GM23338 (cell line): ENCODE measurements at regions not wholly inside any gene's neighbourhood (a gene's known extent, or its start where the extent isn't known, plus 50 kb on each side); places are given as distances from the start of the nearest gene placed in this dataset.
A peak's percentile ranks its signal among the peaks of the same experiment; 100 is the strongest.

ENCODE experiments used
- ATAC-seq: fragments of 200-7000 bp; cut with Tn5 transposase; 3 replicates; pipeline ENCODE4 v1.9.1; 2020
- DNase-seq: peaks from one replicate; pipeline ENCODE4 v3.0.0-alpha.2; 2015; ENCODE audit warnings: low spot score
- H2AFZ ChIP-seq: fragments of 200-600 bp; sonication (generic); 2 replicates; pipeline ENCODE4 v1.8.0; 2016; ENCODE audit warnings: antibody characterized with exemption, mild to moderate bottlenecking, moderate library complexity
- H3F3A ChIP-seq: fragments of 200-600 bp; sonication (generic); replicated peaks from 2 replicates; pipeline ENCODE4 v1.8.0; 2017; ENCODE audit warnings: antibody characterized with exemption, mixed run types, low read depth
- H3K27ac ChIP-seq: fragments of 200-600 bp; sonication (generic); 2 replicates; pipeline ENCODE4 v1.6.1; 2016; ENCODE audit warnings: low read depth
- H3K27me3 ChIP-seq: fragments of 200-600 bp; sonication (generic); 2 replicates; pipeline ENCODE4 v1.8.0; 2016; ENCODE audit warnings: mild to moderate bottlenecking, mixed run types, moderate library complexity; ENCODE audit not compliant: insufficient read depth
- H3K36me3 ChIP-seq: fragments of 200-600 bp; sonication (generic); 2 replicates; pipeline ENCODE4 v1.8.0; 2016; ENCODE audit warnings: mild to moderate bottlenecking; ENCODE audit not compliant: insufficient read depth
- H3K4me1 ChIP-seq: fragments of 200-600 bp; sonication (generic); 2 replicates; pipeline ENCODE4 v1.8.0; 2016; ENCODE audit warnings: mild to moderate bottlenecking, moderate library complexity; ENCODE audit not compliant: insufficient read depth
- H3K4me2 ChIP-seq: fragments of 200-600 bp; sonication (generic); 2 replicates; pipeline ENCODE4 v1.7.1; 2017; ENCODE audit warnings: mixed run types
- H3K4me3 ChIP-seq: fragments of 200-600 bp; sonication (generic); 2 replicates; pipeline ENCODE4 v1.6.1; 2016; ENCODE audit warnings: mixed run types
- H3K79me2 ChIP-seq: fragments of 200-600 bp; sonication (generic); replicated peaks from 2 replicates; pipeline ENCODE4 v1.8.0; 2017; ENCODE audit warnings: mild to moderate bottlenecking; ENCODE audit not compliant: insufficient read depth
- H3K9me2 ChIP-seq: fragments of 200-600 bp; sonication (generic); 2 replicates; pipeline ENCODE4 v1.8.0; 2017; ENCODE audit not compliant: insufficient read depth
- H4K20me1 ChIP-seq: fragments of 200-600 bp; sonication (generic); replicated peaks from 2 replicates; pipeline ENCODE4 v1.8.0; 2017; ENCODE audit warnings: mild to moderate bottlenecking; ENCODE audit not compliant: insufficient read depth
- H3K27ac Mint-ChIP-seq: 2 replicates; pipeline ENCODE4 v1.8.0; 2020; ENCODE audit warnings: inconsistent platforms, mild to moderate bottlenecking, moderate library complexity, mixed read lengths
- H3K27me3 Mint-ChIP-seq: 3 replicates; pipeline ENCODE4 v1.8.0; 2022; ENCODE audit warnings: low read depth, mild to moderate bottlenecking, moderate library complexity, mixed read lengths, inconsistent platforms; ENCODE audit not compliant: insufficient read depth, poor library complexity
- H3K36me3 Mint-ChIP-seq: 3 replicates; pipeline ENCODE4 v1.8.0; 2021; ENCODE audit warnings: low read depth, mild to moderate bottlenecking, inconsistent platforms, moderate library complexity, mixed read lengths
- H3K4me1 Mint-ChIP-seq: 3 replicates; pipeline ENCODE4 v1.8.0; 2020; ENCODE audit warnings: mild to moderate bottlenecking, inconsistent platforms, mixed read lengths
- H3K4me3 Mint-ChIP-seq: 3 replicates; pipeline ENCODE4 v1.8.0; 2021; ENCODE audit warnings: moderate library complexity, mild to moderate bottlenecking, inconsistent platforms, mixed read lengths
- H3K9me3 Mint-ChIP-seq: 3 replicates; pipeline ENCODE4 v1.8.0; 2020; ENCODE audit warnings: moderate library complexity, mild to moderate bottlenecking, inconsistent platforms, mixed read lengths
- CREB1 ChIP-seq: fragments of 250-450 bp; sonication (Bioruptor Pico); IDR thresholded peaks from 2 replicates; pipeline ENCODE4 v1.5.0; 2020; ENCODE audit warnings: low read depth, mild to moderate bottlenecking, moderate library complexity
- JUNB ChIP-seq: IDR thresholded peaks from one replicate; pipeline ENCODE4 v1.6.1; 2016; ENCODE audit warnings: antibody characterized with exemption; ENCODE audit not compliant: unreplicated experiment
- NANOG ChIP-seq: IDR thresholded peaks from 2 replicates; pipeline ENCODE4 v1.6.1; 2016; ENCODE audit warnings: antibody characterized with exemption, borderline replicate concordance
- STAT1 ChIP-seq: IDR thresholded peaks from one replicate; pipeline ENCODE4 v1.6.1; 2016; ENCODE audit warnings: antibody characterized with exemption; ENCODE audit not compliant: unreplicated experiment
- TF ChIP-seq, protein P1 (sequence below): fragments of 250-450 bp; sonication (Bioruptor Pico); IDR thresholded peaks from 2 replicates; pipeline ENCODE4 v1.5.0; 2020; ENCODE audit warnings: mild to moderate bottlenecking, moderate library complexity
- TF ChIP-seq, protein P2 (sequence below), 2 experiments: fragments of 200-600 bp in 1 of 2; sonication (generic) in 1 of 2; conservative IDR thresholded peaks; 2 replicates each; pipeline versions ENCODE4 v1.5.1 to v1.6.1; 2016 to 2017; ENCODE audit warnings: antibody characterized with exemption in 2 of 2, low read depth in 2 of 2, mild to moderate bottlenecking in 2 of 2, moderate library complexity in 1 of 2
- TF ChIP-seq, protein P3 (sequence below): IDR thresholded peaks from 2 replicates; pipeline ENCODE4 v1.6.1; 2016; ENCODE audit warnings: antibody characterized with exemption

DNA sequence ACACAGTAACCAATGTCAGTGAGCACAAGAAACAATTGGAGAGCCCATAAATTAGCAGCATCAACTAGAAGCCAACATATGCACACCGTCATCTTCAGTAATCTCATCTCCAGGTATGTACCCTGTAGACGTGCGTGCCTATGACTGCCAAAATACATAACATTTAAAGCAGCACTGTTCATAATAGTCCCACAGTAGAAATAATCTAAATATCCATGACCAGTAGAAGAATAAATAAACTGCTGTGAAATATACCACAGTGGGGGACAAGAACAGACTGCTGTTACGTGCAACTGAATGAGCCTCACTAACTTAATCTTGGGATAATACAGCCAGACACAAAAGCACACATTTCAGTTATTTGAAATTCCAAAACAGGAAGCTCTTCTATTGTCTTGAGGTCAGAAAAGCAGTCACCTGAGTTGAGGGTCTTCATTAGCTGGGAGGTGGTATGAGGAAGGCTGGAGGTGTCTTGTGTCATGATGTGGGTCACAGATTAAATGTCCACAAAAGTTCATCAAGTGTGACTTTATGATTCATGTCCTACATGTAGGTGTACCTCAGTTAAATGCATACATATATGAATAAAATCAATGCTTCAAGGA, 454.2 kb upstream of the AKR1E2 start (continued):
- TF ChIP-seq, protein P1, sequence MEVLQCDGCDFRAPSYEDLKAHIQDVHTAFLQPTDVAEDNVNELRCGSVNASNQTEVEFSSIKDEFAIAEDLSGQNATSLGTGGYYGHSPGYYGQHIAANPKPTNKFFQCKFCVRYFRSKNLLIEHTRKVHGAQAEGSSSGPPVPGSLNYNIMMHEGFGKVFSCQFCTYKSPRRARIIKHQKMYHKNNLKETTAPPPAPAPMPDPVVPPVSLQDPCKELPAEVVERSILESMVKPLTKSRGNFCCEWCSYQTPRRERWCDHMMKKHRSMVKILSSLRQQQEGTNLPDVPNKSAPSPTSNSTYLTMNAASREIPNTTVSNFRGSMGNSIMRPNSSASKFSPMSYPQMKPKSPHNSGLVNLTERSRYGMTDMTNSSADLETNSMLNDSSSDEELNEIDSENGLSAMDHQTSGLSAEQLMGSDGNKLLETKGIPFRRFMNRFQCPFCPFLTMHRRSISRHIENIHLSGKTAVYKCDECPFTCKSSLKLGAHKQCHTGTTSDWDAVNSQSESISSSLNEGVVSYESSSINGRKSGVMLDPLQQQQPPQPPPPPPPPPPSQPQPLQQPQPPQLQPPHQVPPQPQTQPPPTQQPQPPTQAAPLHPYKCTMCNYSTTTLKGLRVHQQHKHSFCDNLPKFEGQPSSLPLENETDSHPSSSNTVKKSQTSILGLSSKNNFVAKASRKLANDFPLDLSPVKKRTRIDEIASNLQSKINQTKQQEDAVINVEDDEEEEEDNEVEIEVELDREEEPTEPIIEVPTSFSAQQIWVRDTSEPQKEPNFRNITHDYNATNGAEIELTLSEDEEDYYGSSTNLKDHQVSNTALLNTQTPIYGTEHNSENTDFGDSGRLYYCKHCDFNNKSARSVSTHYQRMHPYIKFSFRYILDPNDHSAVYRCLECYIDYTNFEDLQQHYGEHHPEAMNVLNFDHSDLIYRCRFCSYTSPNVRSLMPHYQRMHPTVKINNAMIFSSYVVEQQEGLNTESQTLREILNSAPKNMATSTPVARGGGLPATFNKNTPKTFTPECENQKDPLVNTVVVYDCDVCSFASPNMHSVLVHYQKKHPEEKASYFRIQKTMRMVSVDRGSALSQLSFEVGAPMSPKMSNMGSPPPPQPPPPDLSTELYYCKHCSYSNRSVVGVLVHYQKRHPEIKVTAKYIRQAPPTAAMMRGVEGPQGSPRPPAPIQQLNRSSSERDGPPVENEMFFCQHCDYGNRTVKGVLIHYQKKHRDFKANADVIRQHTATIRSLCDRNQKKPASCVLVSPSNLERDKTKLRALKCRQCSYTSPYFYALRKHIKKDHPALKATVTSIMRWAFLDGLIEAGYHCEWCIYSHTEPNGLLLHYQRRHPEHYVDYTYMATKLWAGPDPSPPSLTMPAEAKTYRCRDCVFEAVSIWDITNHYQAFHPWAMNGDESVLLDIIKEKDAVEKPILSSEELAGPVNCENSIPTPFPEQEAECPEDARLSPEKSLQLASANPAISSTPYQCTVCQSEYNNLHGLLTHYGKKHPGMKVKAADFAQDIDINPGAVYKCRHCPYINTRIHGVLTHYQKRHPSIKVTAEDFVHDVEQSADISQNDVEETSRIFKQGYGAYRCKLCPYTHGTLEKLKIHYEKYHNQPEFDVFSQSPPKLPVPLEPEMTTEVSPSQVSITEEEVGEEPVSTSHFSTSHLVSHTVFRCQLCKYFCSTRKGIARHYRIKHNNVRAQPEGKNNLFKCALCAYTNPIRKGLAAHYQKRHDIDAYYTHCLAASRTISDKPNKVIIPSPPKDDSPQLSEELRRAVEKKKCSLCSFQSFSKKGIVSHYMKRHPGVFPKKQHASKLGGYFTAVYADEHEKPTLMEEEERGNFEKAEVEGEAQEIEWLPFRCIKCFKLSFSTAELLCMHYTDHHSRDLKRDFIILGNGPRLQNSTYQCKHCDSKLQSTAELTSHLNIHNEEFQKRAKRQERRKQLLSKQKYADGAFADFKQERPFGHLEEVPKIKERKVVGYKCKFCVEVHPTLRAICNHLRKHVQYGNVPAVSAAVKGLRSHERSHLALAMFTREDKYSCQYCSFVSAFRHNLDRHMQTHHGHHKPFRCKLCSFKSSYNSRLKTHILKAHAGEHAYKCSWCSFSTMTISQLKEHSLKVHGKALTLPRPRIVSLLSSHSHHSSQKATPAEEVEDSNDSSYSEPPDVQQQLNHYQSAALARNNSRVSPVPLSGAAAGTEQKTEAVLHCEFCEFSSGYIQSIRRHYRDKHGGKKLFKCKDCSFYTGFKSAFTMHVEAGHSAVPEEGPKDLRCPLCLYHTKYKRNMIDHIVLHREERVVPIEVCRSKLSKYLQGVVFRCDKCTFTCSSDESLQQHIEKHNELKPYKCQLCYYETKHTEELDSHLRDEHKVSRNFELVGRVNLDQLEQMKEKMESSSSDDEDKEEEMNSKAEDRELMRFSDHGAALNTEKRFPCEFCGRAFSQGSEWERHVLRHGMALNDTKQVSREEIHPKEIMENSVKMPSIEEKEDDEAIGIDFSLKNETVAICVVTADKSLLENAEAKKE, result no peak

DNA sequence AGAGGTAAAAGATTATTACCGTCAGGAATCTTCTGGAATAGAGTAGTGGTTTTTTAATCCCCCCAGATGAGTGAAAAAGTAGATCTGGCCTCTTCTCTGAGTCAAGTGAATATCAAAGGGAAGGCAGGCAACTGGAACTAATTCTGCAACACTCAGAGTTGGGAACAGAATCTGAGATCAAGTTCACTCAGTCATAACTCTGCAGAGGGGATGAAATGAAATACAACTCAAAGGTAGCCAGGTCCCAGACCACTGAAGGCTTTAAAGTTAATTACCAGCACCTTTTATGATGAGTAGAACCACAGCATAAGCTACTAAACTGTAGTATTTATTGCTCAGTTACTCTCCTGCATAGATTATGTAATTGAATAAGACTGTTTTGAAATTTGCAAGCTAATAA, 455.6 kb upstream of the AKR1E2 start:
- Histone ChIP-seq H3K4me2 (no peak overlapping the region), H3K79me2 (no peaks in the 10 kb centered on the region), H3K27ac (no peak overlapping the region), H2AFZ (peak overlapping the region; percentile 3; the same call in 1 of the 2 replicates), H4K20me1 (no peaks in the 10 kb centered on the region), H3K27me3 (no peaks in the 10 kb centered on the region), H3K36me3 (no peaks in the 10 kb centered on the region), H3F3A (no peaks in the 10 kb centered on the region), H3K4me1 (no peaks in the 10 kb centered on the region), H3K9me2 (no peaks in the 10 kb centered on the region), H3K4me3 (no peak overlapping the region)
- no peak for ATAC-seq
- TF ChIP-seq JUNB (no peak), NANOG (no peak), CREB1 (no peak), STAT1 (no peak)
- TF ChIP-seq, protein P2, sequence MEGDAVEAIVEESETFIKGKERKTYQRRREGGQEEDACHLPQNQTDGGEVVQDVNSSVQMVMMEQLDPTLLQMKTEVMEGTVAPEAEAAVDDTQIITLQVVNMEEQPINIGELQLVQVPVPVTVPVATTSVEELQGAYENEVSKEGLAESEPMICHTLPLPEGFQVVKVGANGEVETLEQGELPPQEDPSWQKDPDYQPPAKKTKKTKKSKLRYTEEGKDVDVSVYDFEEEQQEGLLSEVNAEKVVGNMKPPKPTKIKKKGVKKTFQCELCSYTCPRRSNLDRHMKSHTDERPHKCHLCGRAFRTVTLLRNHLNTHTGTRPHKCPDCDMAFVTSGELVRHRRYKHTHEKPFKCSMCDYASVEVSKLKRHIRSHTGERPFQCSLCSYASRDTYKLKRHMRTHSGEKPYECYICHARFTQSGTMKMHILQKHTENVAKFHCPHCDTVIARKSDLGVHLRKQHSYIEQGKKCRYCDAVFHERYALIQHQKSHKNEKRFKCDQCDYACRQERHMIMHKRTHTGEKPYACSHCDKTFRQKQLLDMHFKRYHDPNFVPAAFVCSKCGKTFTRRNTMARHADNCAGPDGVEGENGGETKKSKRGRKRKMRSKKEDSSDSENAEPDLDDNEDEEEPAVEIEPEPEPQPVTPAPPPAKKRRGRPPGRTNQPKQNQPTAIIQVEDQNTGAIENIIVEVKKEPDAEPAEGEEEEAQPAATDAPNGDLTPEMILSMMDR (conservative IDR thresholded peaks at IDR 0.05; ENCODE audit: low read depth in 2 of 2), result no peak
- TF ChIP-seq, protein P3, sequence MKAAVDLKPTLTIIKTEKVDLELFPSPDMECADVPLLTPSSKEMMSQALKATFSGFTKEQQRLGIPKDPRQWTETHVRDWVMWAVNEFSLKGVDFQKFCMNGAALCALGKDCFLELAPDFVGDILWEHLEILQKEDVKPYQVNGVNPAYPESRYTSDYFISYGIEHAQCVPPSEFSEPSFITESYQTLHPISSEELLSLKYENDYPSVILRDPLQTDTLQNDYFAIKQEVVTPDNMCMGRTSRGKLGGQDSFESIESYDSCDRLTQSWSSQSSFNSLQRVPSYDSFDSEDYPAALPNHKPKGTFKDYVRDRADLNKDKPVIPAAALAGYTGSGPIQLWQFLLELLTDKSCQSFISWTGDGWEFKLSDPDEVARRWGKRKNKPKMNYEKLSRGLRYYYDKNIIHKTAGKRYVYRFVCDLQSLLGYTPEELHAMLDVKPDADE, result no peak
- no peaks in the 10 kb centered on the region for H3K36me3 Mint-ChIP-seq
- H3K4me3 Mint-ChIP-seq, result no peak overlapping the region
- H3K27me3 Mint-ChIP-seq, result no peaks in the 10 kb centered on the region
- no peak for DNase-seq
- H3K4me1 Mint-ChIP-seq, result no peaks in the 10 kb centered on the region
- H3K9me3 Mint-ChIP-seq, result no peaks in the 10 kb centered on the region; the same call in 2 of the 3 replicates
- H3K27ac Mint-ChIP-seq, result no peak overlapping the region
